Progenitor cell of endocrine pancreas (in vitro differentiated cells): ENCODE measurements at regions not wholly inside any gene's neighbourhood (a gene's known extent, or its start where the extent isn't known, plus 50 kb on each side); places are given as distances from the start of the nearest gene placed in this dataset.

Source experiments
- DNase-seq: peaks from one replicate; pipeline ENCODE4 v3.0.0; 2021; ENCODE audit warnings: low spot score; ENCODE audit not compliant: unreplicated experiment
- H3K27ac Mint-ChIP-seq: 2 replicates; pipeline ENCODE4 v1.8.0; 2021; ENCODE audit warnings: mild to moderate bottlenecking, moderate library complexity, mixed read lengths
- H3K27me3 Mint-ChIP-seq: 2 replicates; pipeline ENCODE4 v1.8.0; 2021; ENCODE audit warnings: mixed read lengths
- H3K36me3 Mint-ChIP-seq: 2 replicates; pipeline ENCODE4 v1.8.0; 2022; ENCODE audit warnings: mixed read lengths; ENCODE audit not compliant: insufficient read depth
- H3K4me1 Mint-ChIP-seq: 2 replicates; pipeline ENCODE4 v1.8.0; 2021; ENCODE audit warnings: low read depth, mixed read lengths
- H3K4me3 Mint-ChIP-seq: 2 replicates; pipeline ENCODE4 v1.8.0; 2021; ENCODE audit warnings: low read depth, mild to moderate bottlenecking, moderate library complexity, mixed read lengths
- H3K9me3 Mint-ChIP-seq: 2 replicates; pipeline ENCODE4 v1.8.0; 2021; ENCODE audit warnings: low read depth, mixed read lengths
- CTCF ChIP-seq: fragments of 200-600 bp; sonication (generic); IDR thresholded peaks from one replicate; pipeline ENCODE4 v1.5.0; 2021; ENCODE audit warnings: antibody characterized with exemption, mild to moderate bottlenecking; ENCODE audit not compliant: unreplicated experiment

- no peak overlapping the region for H3K4me3 Mint-ChIP-seq
- H3K27me3 Mint-ChIP-seq: no peaks in the 10 kb centered on the region
- TF ChIP-seq CTCF: no peak
- peaks cover 3% of the 10 kb centered on the region for H3K9me3 Mint-ChIP-seq
- no peak overlapping the region for H3K27ac Mint-ChIP-seq
- no peaks in the 10 kb centered on the region for H3K4me1 Mint-ChIP-seq
- DNase-seq: no peak
- no peaks in the 10 kb centered on the region for H3K36me3 Mint-ChIP-seq
Measured at GRCh38 chr7:67947646-67948045, 951.0 kb downstream of the TYW1 start.

- no peak overlapping the region for H3K27ac Mint-ChIP-seq
- no peaks in the 10 kb centered on the region for H3K36me3 Mint-ChIP-seq
- H3K4me1 Mint-ChIP-seq: no peaks in the 10 kb centered on the region
- H3K27me3 Mint-ChIP-seq: peaks cover 6% of the 10 kb centered on the region
- TF ChIP-seq CTCF: no peak
- no peak overlapping the region for H3K4me3 Mint-ChIP-seq
- H3K9me3 Mint-ChIP-seq: no peaks in the 10 kb centered on the region
- DNase-seq: no peak
Measured at GRCh38 chr7:67950321-67951083, 953.9 kb downstream of the TYW1 start.

GRCh38 chr7:67955061-67955460 is 958.4 kb downstream of the TYW1 start:
- no peaks in the 10 kb centered on the region for H3K36me3 Mint-ChIP-seq
- TF ChIP-seq CTCF: no peak
- no peak overlapping the region for H3K4me3 Mint-ChIP-seq
- no peaks in the 10 kb centered on the region for H3K4me1 Mint-ChIP-seq
- no peak for DNase-seq
- peak overlapping the region; percentile 30 for H3K27ac Mint-ChIP-seq
- H3K27me3 Mint-ChIP-seq: peaks cover 6% of the 10 kb centered on the region
- H3K9me3 Mint-ChIP-seq: peaks cover 2% of the 10 kb centered on the region

- no peak overlapping the region for H3K4me3 Mint-ChIP-seq
- DNase-seq: no peak
- H3K9me3 Mint-ChIP-seq: peaks cover 3% of the 10 kb centered on the region
- no peaks in the 10 kb centered on the region for H3K27me3 Mint-ChIP-seq
- H3K27ac Mint-ChIP-seq: no peak overlapping the region
- H3K4me1 Mint-ChIP-seq: no peaks in the 10 kb centered on the region
- H3K36me3 Mint-ChIP-seq: no peaks in the 10 kb centered on the region
- no peak for TF ChIP-seq CTCF
Measured at GRCh38 chr7:67962863-67963262, 966.2 kb downstream of the TYW1 start.

GRCh38 chr7:67976490-67976889 is 979.9 kb downstream of the TYW1 start:
- no peak for DNase-seq
- no peaks in the 10 kb centered on the region for H3K4me1 Mint-ChIP-seq
- no peaks in the 10 kb centered on the region for H3K36me3 Mint-ChIP-seq
- H3K4me3 Mint-ChIP-seq: no peak overlapping the region
- no peak for TF ChIP-seq CTCF
- H3K27ac Mint-ChIP-seq: no peak overlapping the region
- no peaks in the 10 kb centered on the region for H3K27me3 Mint-ChIP-seq
- peaks cover 2% of the 10 kb centered on the region for H3K9me3 Mint-ChIP-seq
